ENCODE measurements at regions not wholly inside any gene's neighbourhood (a gene's known extent, or its start where the extent isn't known, plus 50 kb on each side); places are given as distances from the start of the nearest gene placed in this dataset.

GRCh38 chr3:104982130-104982529 lies 384.6 kb upstream of the ALCAM start:
- Histone ChIP-seq H3K36me3 (ENCODE audit: control insufficient read depth, insufficient read depth, low read length) (no peaks in the 10 kb centered on the region), H3K4me3 (ENCODE audit: low read depth, low read length) (no peak overlapping the region)

GRCh38 chr3:104987859-104988258 lies 378.9 kb upstream of the ALCAM start:
- H3K4me1 ChIP-seq (ENCODE audit: control insufficient read depth, insufficient read depth, low read length), result no peaks in the 10 kb centered on the region
- H3K9me3 ChIP-seq (ENCODE audit: control insufficient read depth, insufficient read depth, low read depth, low read length), result no peaks in the 10 kb centered on the region
- no peak overlapping the region for H3K9ac ChIP-seq (ENCODE audit: low read length)
- no peak overlapping the region for H3K4me3 ChIP-seq (ENCODE audit: low read depth, low read length)
- H3K27me3 ChIP-seq (ENCODE audit: control insufficient read depth, insufficient read depth, low read length), result no peaks in the 10 kb centered on the region
- no peaks in the 10 kb centered on the region for H3K36me3 ChIP-seq (ENCODE audit: control insufficient read depth, insufficient read depth, low read length)
- H3K27ac ChIP-seq (ENCODE audit: low read depth, low read length), result no peak overlapping the region

More at GRCh38 chr3:104982130-104982529, 384.6 kb upstream of the ALCAM start:
- Histone ChIP-seq H3K9me3 (ENCODE audit: control insufficient read depth, insufficient read depth, low read depth, low read length) (no peaks in the 10 kb centered on the region), H3K9ac (ENCODE audit: low read length) (no peak overlapping the region), H3K27ac (ENCODE audit: low read depth, low read length) (no peak overlapping the region), H3K4me1 (ENCODE audit: control insufficient read depth, insufficient read depth, low read length) (no peaks in the 10 kb centered on the region), H3K27me3 (ENCODE audit: control insufficient read depth, insufficient read depth, low read length) (no peaks in the 10 kb centered on the region)

GRCh38 chr3:104988496-104988895 lies 378.2 kb upstream of the ALCAM start:
- Histone ChIP-seq H3K27ac (ENCODE audit: low read depth, low read length) (no peak overlapping the region), H3K4me1 (ENCODE audit: control insufficient read depth, insufficient read depth, low read length) (no peaks in the 10 kb centered on the region), H3K9me3 (ENCODE audit: control insufficient read depth, insufficient read depth, low read depth, low read length) (no peaks in the 10 kb centered on the region), H3K9ac (ENCODE audit: low read length) (no peak overlapping the region), H3K36me3 (ENCODE audit: control insufficient read depth, insufficient read depth, low read length) (no peaks in the 10 kb centered on the region), H3K4me3 (ENCODE audit: low read depth, low read length) (no peak overlapping the region), H3K27me3 (ENCODE audit: control insufficient read depth, insufficient read depth, low read length) (no peaks in the 10 kb centered on the region)

- Histone ChIP-seq H3K9ac (ENCODE audit: low read length) (no peak overlapping the region), H3K4me1 (ENCODE audit: control insufficient read depth, insufficient read depth, low read length) (no peaks in the 10 kb centered on the region), H3K27ac (ENCODE audit: low read depth, low read length) (no peak overlapping the region), H3K9me3 (ENCODE audit: control insufficient read depth, insufficient read depth, low read depth, low read length) (no peaks in the 10 kb centered on the region), H3K4me3 (ENCODE audit: low read depth, low read length) (no peak overlapping the region), H3K27me3 (ENCODE audit: control insufficient read depth, insufficient read depth, low read length) (no peaks in the 10 kb centered on the region), H3K36me3 (ENCODE audit: control insufficient read depth, insufficient read depth, low read length) (no peaks in the 10 kb centered on the region)
These were observed 376.8 kb upstream of the ALCAM start for GRCh38 chr3:104989878-104990277.

- no peak overlapping the region for H3K9ac ChIP-seq (ENCODE audit: low read length)
- H3K36me3 ChIP-seq (ENCODE audit: control insufficient read depth, insufficient read depth, low read length), result no peaks in the 10 kb centered on the region
- no peak overlapping the region for H3K4me3 ChIP-seq (ENCODE audit: low read depth, low read length)
- no peak overlapping the region for H3K27ac ChIP-seq (ENCODE audit: low read depth, low read length)
- H3K9me3 ChIP-seq (ENCODE audit: control insufficient read depth, insufficient read depth, low read depth, low read length), result no peaks in the 10 kb centered on the region
- no peaks in the 10 kb centered on the region for H3K4me1 ChIP-seq (ENCODE audit: control insufficient read depth, insufficient read depth, low read length)
- no peaks in the 10 kb centered on the region for H3K27me3 ChIP-seq (ENCODE audit: control insufficient read depth, insufficient read depth, low read length)
These were observed 376.0 kb upstream of the ALCAM start for GRCh38 chr3:104990758-104991157.

- no peaks in the 10 kb centered on the region for H3K4me1 ChIP-seq (ENCODE audit: control insufficient read depth, insufficient read depth, low read length)
- H3K4me3 ChIP-seq (ENCODE audit: low read depth, low read length), result no peak overlapping the region
- H3K9ac ChIP-seq (ENCODE audit: low read length), result no peak overlapping the region
These were observed 374.0 kb upstream of the ALCAM start for GRCh38 chr3:104992676-104993075.

GRCh38 chr3:105006164-105006563 lies 360.5 kb upstream of the ALCAM start:
- Histone ChIP-seq H3K9ac (ENCODE audit: low read length) (no peak overlapping the region), H3K36me3 (ENCODE audit: control insufficient read depth, insufficient read depth, low read length) (no peaks in the 10 kb centered on the region), H3K27ac (ENCODE audit: low read depth, low read length) (no peak overlapping the region), H3K9me3 (ENCODE audit: control insufficient read depth, insufficient read depth, low read depth, low read length) (no peaks in the 10 kb centered on the region), H3K4me3 (ENCODE audit: low read depth, low read length) (no peak overlapping the region), H3K27me3 (ENCODE audit: control insufficient read depth, insufficient read depth, low read length) (no peaks in the 10 kb centered on the region), H3K4me1 (ENCODE audit: control insufficient read depth, insufficient read depth, low read length) (peaks cover 9% of the 10 kb centered on the region)

More at GRCh38 chr3:104992676-104993075, 374.0 kb upstream of the ALCAM start:
- H3K36me3 ChIP-seq (ENCODE audit: control insufficient read depth, insufficient read depth, low read length), result no peaks in the 10 kb centered on the region
- H3K9me3 ChIP-seq (ENCODE audit: control insufficient read depth, insufficient read depth, low read depth, low read length), result 0 out of 2 replicates have a peak, but pooled peaks cover 2% of the 10 kb centered on the region
- no peak overlapping the region for H3K27ac ChIP-seq (ENCODE audit: low read depth, low read length)
- H3K27me3 ChIP-seq (ENCODE audit: control insufficient read depth, insufficient read depth, low read length), result no peaks in the 10 kb centered on the region

- peaks cover 14% of the 10 kb centered on the region; the same call in 1 of the 2 replicates for H3K4me1 ChIP-seq (ENCODE audit: control insufficient read depth, insufficient read depth, low read length)
- H3K4me3 ChIP-seq (ENCODE audit: low read depth, low read length), result no peak overlapping the region
- no peak overlapping the region for H3K9ac ChIP-seq (ENCODE audit: low read length)
- H3K9me3 ChIP-seq (ENCODE audit: control insufficient read depth, insufficient read depth, low read depth, low read length), result no peaks in the 10 kb centered on the region
- H3K27ac ChIP-seq (ENCODE audit: low read depth, low read length), result no peak overlapping the region
- no peaks in the 10 kb centered on the region for H3K36me3 ChIP-seq (ENCODE audit: control insufficient read depth, insufficient read depth, low read length)
- H3K27me3 ChIP-seq (ENCODE audit: control insufficient read depth, insufficient read depth, low read length), result no peaks in the 10 kb centered on the region
These were observed 353.1 kb upstream of the ALCAM start for GRCh38 chr3:105013657-105014056.

GRCh38 chr3:105014631-105015030 lies 352.1 kb upstream of the ALCAM start:
- H3K4me3 ChIP-seq (ENCODE audit: low read depth, low read length), result no peak overlapping the region
- no peak overlapping the region for H3K27ac ChIP-seq (ENCODE audit: low read depth, low read length)

GRCh38 chr3:105022813-105023212 lies 343.9 kb upstream of the ALCAM start:
- Histone ChIP-seq H3K27ac (ENCODE audit: low read depth, low read length) (no peak overlapping the region), H3K9ac (ENCODE audit: low read length) (no peak overlapping the region), H3K4me3 (ENCODE audit: low read depth, low read length) (no peak overlapping the region), H3K27me3 (ENCODE audit: control insufficient read depth, insufficient read depth, low read length) (no peaks in the 10 kb centered on the region), H3K4me1 (ENCODE audit: control insufficient read depth, insufficient read depth, low read length) (no peaks in the 10 kb centered on the region), H3K9me3 (ENCODE audit: control insufficient read depth, insufficient read depth, low read depth, low read length) (no peaks in the 10 kb centered on the region), H3K36me3 (ENCODE audit: control insufficient read depth, insufficient read depth, low read length) (no peaks in the 10 kb centered on the region)

More at GRCh38 chr3:105014631-105015030, 352.1 kb upstream of the ALCAM start:
- H3K9ac ChIP-seq (ENCODE audit: low read length), result no peak overlapping the region
- no peaks in the 10 kb centered on the region for H3K27me3 ChIP-seq (ENCODE audit: control insufficient read depth, insufficient read depth, low read length)
- no peaks in the 10 kb centered on the region for H3K9me3 ChIP-seq (ENCODE audit: control insufficient read depth, insufficient read depth, low read depth, low read length)
- H3K4me1 ChIP-seq (ENCODE audit: control insufficient read depth, insufficient read depth, low read length), result peaks cover 14% of the 10 kb centered on the region; the same call in 1 of the 2 replicates
- H3K36me3 ChIP-seq (ENCODE audit: control insufficient read depth, insufficient read depth, low read length), result no peaks in the 10 kb centered on the region

GRCh38 chr3:105030211-105030610 lies 336.5 kb upstream of the ALCAM start:
- Histone ChIP-seq H3K36me3 (ENCODE audit: control insufficient read depth, insufficient read depth, low read length) (no peaks in the 10 kb centered on the region), H3K27ac (ENCODE audit: low read depth, low read length) (no peak overlapping the region), H3K27me3 (ENCODE audit: control insufficient read depth, insufficient read depth, low read length) (no peaks in the 10 kb centered on the region), H3K9me3 (ENCODE audit: control insufficient read depth, insufficient read depth, low read depth, low read length) (no peaks in the 10 kb centered on the region), H3K4me3 (ENCODE audit: low read depth, low read length) (no peak overlapping the region), H3K9ac (ENCODE audit: low read length) (no peak overlapping the region), H3K4me1 (ENCODE audit: control insufficient read depth, insufficient read depth, low read length) (no peaks in the 10 kb centered on the region)

- Histone ChIP-seq H3K36me3 (ENCODE audit: control insufficient read depth, insufficient read depth, low read length) (no peaks in the 10 kb centered on the region), H3K4me1 (ENCODE audit: control insufficient read depth, insufficient read depth, low read length) (no peaks in the 10 kb centered on the region), H3K4me3 (ENCODE audit: low read depth, low read length) (no peak overlapping the region), H3K9ac (ENCODE audit: low read length) (no peak overlapping the region), H3K27ac (ENCODE audit: low read depth, low read length) (no peak overlapping the region), H3K9me3 (ENCODE audit: control insufficient read depth, insufficient read depth, low read depth, low read length) (no peaks in the 10 kb centered on the region), H3K27me3 (ENCODE audit: control insufficient read depth, insufficient read depth, low read length) (no peaks in the 10 kb centered on the region)
These were observed 334.2 kb upstream of the ALCAM start for GRCh38 chr3:105032541-105032940.
